Activated CD4-positive, alpha-beta T cell treated with anti-CD3 and anti-CD28 coated beads for 36 hours (primary cell): ENCODE measurements at regions not wholly inside any gene's neighbourhood (a gene's known extent, or its start where the extent isn't known, plus 50 kb on each side); places are given as distances from the start of the nearest gene placed in this dataset.

ENCODE experiments used
- ATAC-seq: fragments of 200-7000 bp; cut with Tn5 transposase; one replicate; pipeline ENCODE4 v1.10.0; 2021; ENCODE audit warnings: mild to moderate bottlenecking, moderate library complexity
- CTCF ChIA-PET: fragments of 350-600 bp; sonication (Branson Sonifier 250); formaldehyde crosslinking; loops from one replicate; lab custom pipeline; 2021; ENCODE audit warnings: antibody characterized with exemption; lab: Charles Lee
- POLR2A ChIA-PET: fragments of 350-600 bp; sonication (Branson Sonifier 250); formaldehyde crosslinking; loops from one replicate; lab custom pipeline; 2021; ENCODE audit warnings: antibody characterized with exemption, inconsistent platforms; lab: Charles Lee
- DNase-seq: peaks from one replicate; pipeline ENCODE4 v3.0.0-alpha.2; 2020
- H3K27ac Mint-ChIP-seq: one replicate; pipeline ENCODE4 v1.8.0; 2021; ENCODE audit warnings: mixed read lengths
- H3K27me3 Mint-ChIP-seq: one replicate; pipeline ENCODE4 v1.8.0; 2021; ENCODE audit warnings: mixed read lengths
- H3K36me3 Mint-ChIP-seq: one replicate; pipeline ENCODE4 v1.8.0; 2021; ENCODE audit warnings: low read depth, mixed read lengths
- H3K4me1 Mint-ChIP-seq: one replicate; pipeline ENCODE4 v1.8.0; 2021; ENCODE audit warnings: mixed read lengths
- H3K4me3 Mint-ChIP-seq: one replicate; pipeline ENCODE4 v1.8.0; 2021; ENCODE audit warnings: mild to moderate bottlenecking, moderate library complexity, mixed read lengths
- H3K9me3 Mint-ChIP-seq: one replicate; pipeline ENCODE4 v1.8.0; 2021; ENCODE audit warnings: low read depth, mixed read lengths
- intact Hi-C, 2 experiments: fragments of 100-400 bp; cut with DNase I in 1 of 2; cut with micrococcal nuclease in 1 of 2; formaldehyde crosslinking; loops; one replicate each; pipeline versions ENCODE4 v1.14.2 to v1.15.1; 2022 to 2024; cut with DNase I, micrococcal nuclease

- Mint-ChIP-seq H3K4me3 (no peak overlapping the region), H3K9me3 (peaks cover 9% of the 10 kb centered on the region), H3K27ac (no peak overlapping the region), H3K4me1 (no peaks in the 10 kb centered on the region), H3K27me3 (no peaks in the 10 kb centered on the region), H3K36me3 (no peaks in the 10 kb centered on the region)
- ChIA-PET POLR2A (no interaction called here), CTCF (no interaction called here)
- DNase-seq (no peak), ATAC-seq (no peak)
- intact Hi-C loops, result no loop called here
Measured at GRCh38 chr4:65893957-65894755, 223.9 kb upstream of the EPHA5 start.

DNA sequence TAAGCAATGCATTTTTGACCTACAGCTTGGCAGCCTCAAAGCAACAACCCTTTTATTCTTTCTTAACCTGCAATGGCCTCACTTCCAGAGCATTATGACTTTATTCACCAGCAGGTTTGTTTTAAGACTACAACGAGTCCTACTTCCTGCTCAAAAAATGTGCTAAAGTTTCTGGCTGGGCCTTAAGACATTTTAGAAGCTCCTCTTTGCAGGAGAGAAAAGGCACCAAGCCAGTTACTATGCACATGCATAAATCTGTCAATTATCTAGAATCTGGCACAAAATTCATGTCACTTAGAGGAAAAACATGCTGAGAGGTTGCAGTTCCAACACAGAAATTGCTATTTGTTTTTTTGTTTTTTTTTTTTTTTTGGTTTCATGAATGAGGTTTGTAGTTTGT lies 223.0 kb upstream of the EPHA5 start:
- intact Hi-C loops, result no loop called here
- DNase-seq (no peak), ATAC-seq (no peak)
- H3K27me3 Mint-ChIP-seq, result no peaks in the 10 kb centered on the region
- H3K27ac Mint-ChIP-seq, result no peak overlapping the region
- no peaks in the 10 kb centered on the region for H3K4me1 Mint-ChIP-seq
- CTCF ChIA-PET, result no interaction called here
- H3K9me3 Mint-ChIP-seq, result peaks cover 9% of the 10 kb centered on the region
- no peak overlapping the region for H3K4me3 Mint-ChIP-seq
- H3K36me3 Mint-ChIP-seq, result no peaks in the 10 kb centered on the region
- POLR2A ChIA-PET, result no interaction called here

GRCh38 chr4:65880594-65880993 lies 210.3 kb upstream of the EPHA5 start:
- Mint-ChIP-seq H3K9me3 (no peaks in the 10 kb centered on the region), H3K4me1 (no peaks in the 10 kb centered on the region), H3K27ac (no peak overlapping the region), H3K36me3 (no peaks in the 10 kb centered on the region), H3K4me3 (no peak overlapping the region), H3K27me3 (no peaks in the 10 kb centered on the region)
- ATAC-seq (no peak), DNase-seq (no peak)
- ChIA-PET POLR2A (no interaction called here), CTCF (no interaction called here)
- intact Hi-C loops, result no loop called here

DNA sequence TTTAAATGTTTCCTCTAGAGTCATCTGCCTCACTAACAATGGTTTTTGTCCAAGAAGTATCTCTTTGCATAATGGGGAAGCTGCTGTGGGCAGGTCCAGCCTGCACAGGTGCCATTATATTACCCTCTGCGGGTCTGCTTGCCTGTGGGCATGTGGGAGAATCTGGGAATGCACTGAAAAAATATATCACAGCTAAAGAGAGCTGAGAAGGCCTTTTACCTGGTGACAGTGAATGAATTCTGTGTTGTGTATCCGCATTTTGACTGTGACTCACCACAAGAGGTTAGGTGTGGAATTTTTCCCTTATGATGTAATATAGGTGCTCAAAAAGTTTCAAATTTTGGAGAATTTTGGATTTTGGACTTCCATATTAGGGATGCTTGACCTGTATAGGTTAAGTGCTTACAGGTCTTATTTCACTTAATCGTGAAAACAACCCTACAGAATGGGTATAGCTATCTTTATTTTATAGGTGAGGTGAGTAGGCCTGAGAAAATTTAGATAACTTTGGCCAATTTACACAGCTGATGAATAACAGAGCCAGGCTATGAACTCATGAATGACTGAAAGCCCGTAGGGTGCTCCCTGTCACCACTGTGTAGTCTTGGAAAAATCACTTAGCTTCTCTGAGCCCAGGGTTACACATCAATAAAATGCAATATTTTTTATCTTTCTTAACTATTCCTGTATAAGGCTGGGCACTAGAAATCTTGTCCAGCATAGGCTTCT lies 198.0 kb upstream of the EPHA5 start:
- ChIA-PET POLR2A (no interaction called here), CTCF (no interaction called here)
- H3K27me3 Mint-ChIP-seq, result no peaks in the 10 kb centered on the region
- H3K4me1 Mint-ChIP-seq, result no peaks in the 10 kb centered on the region
- ATAC-seq, result no peak
- H3K27ac Mint-ChIP-seq, result no peak overlapping the region
- no peak overlapping the region for H3K4me3 Mint-ChIP-seq
- intact Hi-C loops, result no loop called here
- H3K36me3 Mint-ChIP-seq, result no peaks in the 10 kb centered on the region
- no peak for DNase-seq
- H3K9me3 Mint-ChIP-seq, result peaks cover 5% of the 10 kb centered on the region

DNA sequence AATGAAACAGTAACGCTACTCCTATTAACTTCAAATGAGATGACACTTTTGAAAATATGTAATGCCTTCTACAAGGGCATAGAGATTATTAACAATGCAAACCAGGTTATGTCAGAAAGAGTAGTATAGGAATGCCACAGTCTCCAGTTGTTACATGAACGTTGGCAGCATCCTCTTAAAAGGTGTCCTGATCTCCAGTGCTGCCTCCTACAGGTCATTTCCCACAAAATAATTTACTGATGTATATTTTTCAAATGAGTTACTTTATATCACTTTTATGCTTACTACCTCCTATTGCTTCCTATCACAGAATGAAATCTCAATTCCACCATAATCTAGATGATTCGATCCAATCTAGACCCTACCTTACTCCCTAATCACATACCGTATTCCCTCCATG lies 195.2 kb upstream of the EPHA5 start:
- Mint-ChIP-seq H3K27ac (no peak overlapping the region), H3K27me3 (no peaks in the 10 kb centered on the region), H3K4me1 (no peaks in the 10 kb centered on the region), H3K36me3 (no peaks in the 10 kb centered on the region), H3K9me3 (peaks cover 3% of the 10 kb centered on the region), H3K4me3 (no peak overlapping the region)
- POLR2A ChIA-PET, result no interaction called here
- DNase-seq (no peak), ATAC-seq (no peak)
- intact Hi-C loops, result no loop called here
- CTCF ChIA-PET, result no interaction called here

DNA sequence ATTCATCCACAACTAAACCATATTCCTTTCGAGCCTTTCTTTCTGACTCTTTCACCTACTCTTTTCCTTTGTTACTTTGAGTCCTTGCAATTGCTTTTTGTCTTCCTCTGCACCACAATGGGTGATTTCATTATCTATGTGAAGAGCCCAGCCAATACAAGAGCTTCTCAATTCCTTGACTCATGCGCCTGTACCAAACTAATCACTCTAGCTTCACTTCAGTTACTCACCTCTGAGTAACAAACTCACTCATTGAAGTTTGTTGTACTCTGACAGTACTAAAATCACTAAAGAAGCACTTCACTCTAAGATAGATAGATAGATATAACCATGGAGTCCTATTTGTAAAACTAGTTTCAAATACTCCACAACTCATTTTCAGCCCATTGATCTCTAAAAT lies 191.7 kb upstream of the EPHA5 start:
- intact Hi-C loops, result no loop called here
- CTCF ChIA-PET, result no interaction called here
- Mint-ChIP-seq H3K4me1 (no peaks in the 10 kb centered on the region), H3K9me3 (peaks cover 2% of the 10 kb centered on the region), H3K27me3 (no peaks in the 10 kb centered on the region), H3K36me3 (no peaks in the 10 kb centered on the region), H3K27ac (no peak overlapping the region), H3K4me3 (no peak overlapping the region)
- ATAC-seq (no peak), DNase-seq (no peak)
- POLR2A ChIA-PET, result no interaction called here

GRCh38 chr4:65845199-65845773 lies 175.0 kb upstream of the EPHA5 start:
- intact Hi-C loops, result no loop called here
- Mint-ChIP-seq H3K36me3 (no peaks in the 10 kb centered on the region), H3K4me3 (no peak overlapping the region), H3K27me3 (no peaks in the 10 kb centered on the region), H3K9me3 (peaks cover 4% of the 10 kb centered on the region), H3K27ac (no peak overlapping the region), H3K4me1 (no peaks in the 10 kb centered on the region)
- CTCF ChIA-PET, result no interaction called here
- DNase-seq, result no peak
- ATAC-seq, result no peak
- POLR2A ChIA-PET, result no interaction called here

DNA sequence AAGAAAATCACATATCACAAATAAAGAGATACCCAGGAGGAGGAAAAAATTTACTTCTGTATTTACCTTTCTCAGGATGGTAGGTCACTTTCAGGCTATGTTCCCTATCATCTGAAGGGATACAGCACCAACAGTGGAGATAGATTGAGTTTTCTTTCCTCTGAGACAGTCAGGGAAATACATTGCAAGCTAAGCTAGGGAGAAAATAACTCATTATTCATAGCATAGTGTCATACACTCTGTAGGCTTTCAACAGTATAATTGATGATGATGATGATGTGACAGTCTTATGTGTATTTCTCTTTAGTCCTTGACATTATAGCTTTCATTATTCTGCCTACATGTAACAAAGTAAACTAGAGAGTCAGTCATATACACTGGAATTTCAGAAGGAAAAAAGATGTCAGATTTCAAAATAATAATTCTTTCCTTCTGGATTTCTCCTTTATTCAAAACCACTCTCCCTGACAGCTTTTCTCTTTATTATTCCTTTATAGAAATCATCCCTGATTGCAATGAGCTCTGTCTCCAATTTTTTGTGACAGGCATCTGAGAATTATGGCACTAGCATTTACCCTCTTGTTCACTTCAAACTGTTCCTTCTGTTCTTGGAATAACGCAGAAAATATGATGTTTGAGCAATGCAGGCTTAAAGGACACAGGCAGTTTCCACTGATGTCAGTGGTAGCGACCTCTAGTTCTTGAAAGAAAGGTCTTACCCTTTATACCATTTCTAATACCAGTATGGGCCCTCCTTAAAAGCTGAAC lies 169.1 kb upstream of the EPHA5 start:
- H3K27ac Mint-ChIP-seq, result no peak overlapping the region
- H3K4me1 Mint-ChIP-seq, result no peaks in the 10 kb centered on the region
- ATAC-seq (no peak), DNase-seq (no peak)
- ChIA-PET CTCF (interaction anchor here (0.6 kb wide), 1 partner anchor 10 kb away, joined by 3 read pairs; no protein-coding TSS in a partner anchor), POLR2A (no interaction called here)
- H3K36me3 Mint-ChIP-seq, result no peaks in the 10 kb centered on the region
- H3K9me3 Mint-ChIP-seq, result peaks cover 7% of the 10 kb centered on the region
- intact Hi-C loops, result no loop called here
- H3K27me3 Mint-ChIP-seq, result no peaks in the 10 kb centered on the region
- no peak overlapping the region for H3K4me3 Mint-ChIP-seq

DNA sequence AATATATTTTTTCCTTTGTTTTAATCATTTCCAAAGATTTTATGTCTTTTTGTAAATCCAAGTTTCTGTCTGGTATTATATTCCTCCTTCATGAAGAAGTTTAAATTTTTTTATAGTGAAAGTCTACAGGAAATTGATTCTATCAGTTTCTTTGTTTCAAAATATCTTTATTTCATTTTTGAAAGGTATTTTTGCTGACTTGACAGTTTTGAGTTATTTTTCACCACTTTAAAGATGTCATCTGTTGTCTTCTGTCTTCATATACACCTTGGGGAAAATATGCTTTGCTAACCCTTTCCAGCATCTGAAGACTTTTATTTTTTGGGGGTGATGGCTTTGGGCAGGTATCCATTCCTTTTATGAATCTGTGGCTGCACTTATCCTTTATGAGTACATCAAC lies 164.4 kb upstream of the EPHA5 start:
- H3K36me3 Mint-ChIP-seq, result no peaks in the 10 kb centered on the region
- POLR2A ChIA-PET, result no interaction called here
- DNase-seq (no peak), ATAC-seq (no peak)
- CTCF ChIA-PET, result no interaction called here
- H3K4me3 Mint-ChIP-seq, result no peak overlapping the region
- H3K4me1 Mint-ChIP-seq, result no peaks in the 10 kb centered on the region
- intact Hi-C loops, result no loop called here
- H3K27ac Mint-ChIP-seq, result no peak overlapping the region
- H3K9me3 Mint-ChIP-seq, result peaks cover 7% of the 10 kb centered on the region
- no peaks in the 10 kb centered on the region for H3K27me3 Mint-ChIP-seq

- ATAC-seq, result no peak
- H3K9me3 Mint-ChIP-seq, result peaks cover 5% of the 10 kb centered on the region
- H3K4me3 Mint-ChIP-seq, result no peak overlapping the region
- intact Hi-C loops, result no loop called here
- ChIA-PET POLR2A (no interaction called here), CTCF (no interaction called here)
- H3K27me3 Mint-ChIP-seq, result no peaks in the 10 kb centered on the region
- no peaks in the 10 kb centered on the region for H3K4me1 Mint-ChIP-seq
- H3K36me3 Mint-ChIP-seq, result no peaks in the 10 kb centered on the region
- H3K27ac Mint-ChIP-seq, result no peak overlapping the region
- DNase-seq, result no peak
Measured at GRCh38 chr4:65831828-65832227, 161.5 kb upstream of the EPHA5 start.

- Mint-ChIP-seq H3K27ac (no peak overlapping the region), H3K9me3 (peaks cover 3% of the 10 kb centered on the region), H3K27me3 (no peaks in the 10 kb centered on the region), H3K4me1 (no peaks in the 10 kb centered on the region), H3K4me3 (no peak overlapping the region), H3K36me3 (no peaks in the 10 kb centered on the region)
- no peak for DNase-seq
- POLR2A ChIA-PET, result no interaction called here
- CTCF ChIA-PET, result no interaction called here
- ATAC-seq, result no peak
- intact Hi-C loops, result no loop called here
Measured at GRCh38 chr4:65825116-65825753, 154.9 kb upstream of the EPHA5 start.
